ENCODE measurements at regions not wholly inside any gene's neighbourhood (a gene's known extent, or its start where the extent isn't known, plus 50 kb on each side); places are given as distances from the start of the nearest gene placed in this dataset.

- TF ChIP-seq ZBTB20 (CRISPR knock-in tag; IDR thresholded peaks at IDR 0.05; ENCODE audit: borderline replicate concordance, low read depth) (no peak), ZNF354B (CRISPR knock-in tag; IDR thresholded peaks at IDR 0.05) (no peak), ZNF30 (CRISPR knock-in tag; IDR thresholded peaks at IDR 0.05) (no peak), ZNF678 (CRISPR knock-in tag; IDR thresholded peaks at IDR 0.05) (no peak), SIN3A (IDR thresholded peaks at IDR 0.05; ENCODE audit: borderline replicate concordance, low read depth, low read length) (no peak), ARNT2 (CRISPR knock-in tag; IDR thresholded peaks at IDR 0.05; ENCODE audit: low read depth) (no peak), POLR2A (IDR thresholded peaks at IDR 0.05; ENCODE audit: insufficient read depth in 1 of 2, low read depth in 2 of 2, low read length in 2 of 2) (no peak)
These were observed 139.6 kb upstream of the WDR1 start (continued) for GRCh38 chr4:10256203-10256602.

DNA sequence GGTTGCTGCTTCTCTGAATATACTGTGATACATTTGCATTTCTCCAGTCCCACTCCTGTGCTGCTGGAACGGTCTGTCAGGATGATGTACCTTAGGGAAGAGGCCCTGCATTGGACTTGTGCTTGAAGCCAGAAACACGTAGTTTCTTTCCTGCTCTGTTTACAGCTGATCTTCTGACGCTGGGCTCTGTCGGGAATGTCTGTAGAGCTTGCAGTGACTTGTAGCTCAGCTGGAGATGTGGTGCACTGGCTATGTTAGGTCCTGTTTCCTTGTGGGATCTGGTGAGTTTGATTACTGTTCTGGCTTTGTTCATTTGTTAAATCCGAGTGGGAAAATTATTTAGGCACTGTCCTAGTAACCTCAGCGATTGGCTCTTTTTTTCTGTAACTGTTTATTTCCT lies 137.2 kb upstream of the WDR1 start:
- POLR2A ChIA-PET = no interaction called here
- intact Hi-C loops (cut with micrococcal nuclease; ENCODE audit: unreplicated experiment) = no loop called here
- no peak overlapping the region for H3K27ac ChIP-seq (ENCODE audit: extremely low read length, insufficient read depth, low read length)
- no peak overlapping the region for H3K4me3 ChIP-seq (replicated peaks in 1 of 3; ENCODE audit: insufficient read depth in 1 of 3, low read depth in 2 of 3, low read length in 3 of 3)
- no peak overlapping the region for H3K4me2 ChIP-seq (ENCODE audit: low read depth, low read length)
- H3K9me3 ChIP-seq (ENCODE audit: low read length) = no peaks in the 10 kb centered on the region
- H3K36me3 ChIP-seq (replicated peaks in 1 of 2; ENCODE audit: control insufficient read depth in 1 of 2, insufficient read depth in 2 of 2, low read length in 2 of 2) = no peaks in the 10 kb centered on the region
- H3K9ac ChIP-seq (ENCODE audit: insufficient read depth, low read depth, low read length) = no peak overlapping the region
- no peak for ATAC-seq
- no peaks in the 10 kb centered on the region for H3K27me3 ChIP-seq (ENCODE audit: control insufficient read depth in 1 of 2, insufficient read depth in 2 of 2, low read length in 2 of 2)
- no peak overlapping the region for H2AFZ ChIP-seq (ENCODE audit: low read length)
- H3K4me1 ChIP-seq (ENCODE audit: insufficient read depth, low read length) = no peaks in the 10 kb centered on the region
- 0% methylated on average over 4 of the region's 6 CpGs for WGBS (ENCODE audit: low lambda C conversion rate)
- in situ Hi-C loops (cut with HindIII; ENCODE audit: extremely low pct_ligation_motif_present, low pct_unique_long_range_greater_than_20kb) = no loop called here
- no peak for FAIRE-seq
- DNase-seq (ENCODE audit: low spot score) = no peak
- no TSS peak for BruUV-seq (replicated peaks)
- no peaks in the 10 kb centered on the region for H4K20me1 ChIP-seq (ENCODE audit: insufficient read depth, low read length)
- H3K79me2 ChIP-seq (ENCODE audit: insufficient read depth, low read length) = no peaks in the 10 kb centered on the region
- CTCF ChIA-PET (ENCODE audit: low intra/inter-chr PET ratio, low total read pairs) = no interaction called here
- no peak for TF ChIP-seq CEBPZ (IDR thresholded peaks at IDR 0.05; ENCODE audit: low read length)
- no peak for TF ChIP-seq RARA (CRISPR knock-in tag; IDR thresholded peaks at IDR 0.05)
- TF ChIP-seq FOXC1 (CRISPR knock-in tag; IDR thresholded peaks at IDR 0.05; ENCODE audit: borderline replicate concordance) = no peak
- no peak for TF ChIP-seq ZBTB46 (CRISPR knock-in tag; IDR thresholded peaks at IDR 0.05; ENCODE audit: borderline replicate concordance)
- TF ChIP-seq, protein P1, sequence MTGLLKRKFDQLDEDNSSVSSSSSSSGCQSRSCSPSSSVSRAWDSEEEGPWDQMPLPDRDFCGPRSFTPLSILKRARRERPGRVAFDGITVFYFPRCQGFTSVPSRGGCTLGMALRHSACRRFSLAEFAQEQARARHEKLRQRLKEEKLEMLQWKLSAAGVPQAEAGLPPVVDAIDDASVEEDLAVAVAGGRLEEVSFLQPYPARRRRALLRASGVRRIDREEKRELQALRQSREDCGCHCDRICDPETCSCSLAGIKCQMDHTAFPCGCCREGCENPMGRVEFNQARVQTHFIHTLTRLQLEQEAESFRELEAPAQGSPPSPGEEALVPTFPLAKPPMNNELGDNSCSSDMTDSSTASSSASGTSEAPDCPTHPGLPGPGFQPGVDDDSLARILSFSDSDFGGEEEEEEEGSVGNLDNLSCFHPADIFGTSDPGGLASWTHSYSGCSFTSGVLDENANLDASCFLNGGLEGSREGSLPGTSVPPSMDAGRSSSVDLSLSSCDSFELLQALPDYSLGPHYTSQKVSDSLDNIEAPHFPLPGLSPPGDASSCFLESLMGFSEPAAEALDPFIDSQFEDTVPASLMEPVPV (CRISPR knock-in tag; IDR thresholded peaks at IDR 0.05) = no peak
- no peak for TF ChIP-seq LBX2 (CRISPR knock-in tag; IDR thresholded peaks at IDR 0.05; ENCODE audit: borderline replicate concordance)
- TF ChIP-seq, protein P2, sequence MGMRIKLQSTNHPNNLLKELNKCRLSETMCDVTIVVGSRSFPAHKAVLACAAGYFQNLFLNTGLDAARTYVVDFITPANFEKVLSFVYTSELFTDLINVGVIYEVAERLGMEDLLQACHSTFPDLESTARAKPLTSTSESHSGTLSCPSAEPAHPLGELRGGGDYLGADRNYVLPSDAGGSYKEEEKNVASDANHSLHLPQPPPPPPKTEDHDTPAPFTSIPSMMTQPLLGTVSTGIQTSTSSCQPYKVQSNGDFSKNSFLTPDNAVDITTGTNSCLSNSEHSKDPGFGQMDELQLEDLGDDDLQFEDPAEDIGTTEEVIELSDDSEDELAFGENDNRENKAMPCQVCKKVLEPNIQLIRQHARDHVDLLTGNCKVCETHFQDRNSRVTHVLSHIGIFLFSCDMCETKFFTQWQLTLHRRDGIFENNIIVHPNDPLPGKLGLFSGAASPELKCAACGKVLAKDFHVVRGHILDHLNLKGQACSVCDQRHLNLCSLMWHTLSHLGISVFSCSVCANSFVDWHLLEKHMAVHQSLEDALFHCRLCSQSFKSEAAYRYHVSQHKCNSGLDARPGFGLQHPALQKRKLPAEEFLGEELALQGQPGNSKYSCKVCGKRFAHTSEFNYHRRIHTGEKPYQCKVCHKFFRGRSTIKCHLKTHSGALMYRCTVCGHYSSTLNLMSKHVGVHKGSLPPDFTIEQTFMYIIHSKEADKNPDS (CRISPR knock-in tag; IDR thresholded peaks at IDR 0.05) = no peak
- no peak for TF ChIP-seq ZNF543 (CRISPR knock-in tag; IDR thresholded peaks at IDR 0.05)
